CMK (cell line): ENCODE measurements at regions not wholly inside any gene's neighbourhood (a gene's known extent, or its start where the extent isn't known, plus 50 kb on each side); places are given as distances from the start of the nearest gene placed in this dataset.

Source experiments
- DNase-seq: peaks from one replicate; pipeline ENCODE4 v3.0.0-alpha.2; 2010; ENCODE audit warnings: low read depth

DNA sequence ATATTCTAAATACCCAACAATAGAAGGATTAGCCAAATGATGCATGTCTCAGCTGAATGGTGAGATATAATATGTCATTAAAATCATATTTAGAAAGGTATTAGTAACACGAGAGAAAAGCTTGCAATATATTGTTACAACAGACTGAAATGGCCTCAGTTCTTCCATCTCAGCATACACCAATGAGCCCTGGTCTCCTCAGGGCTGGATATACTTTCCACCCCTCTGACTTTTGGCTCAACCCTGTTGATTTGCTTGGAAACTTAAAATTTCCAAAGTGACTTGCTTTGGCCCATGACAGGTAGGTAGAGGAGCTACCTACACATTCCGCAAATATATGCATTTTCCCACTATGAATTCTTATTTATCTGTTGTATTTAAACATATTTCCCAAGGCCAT is 908.1 kb upstream of the TMEM132C start:
- DNase-seq = no peak

DNA sequence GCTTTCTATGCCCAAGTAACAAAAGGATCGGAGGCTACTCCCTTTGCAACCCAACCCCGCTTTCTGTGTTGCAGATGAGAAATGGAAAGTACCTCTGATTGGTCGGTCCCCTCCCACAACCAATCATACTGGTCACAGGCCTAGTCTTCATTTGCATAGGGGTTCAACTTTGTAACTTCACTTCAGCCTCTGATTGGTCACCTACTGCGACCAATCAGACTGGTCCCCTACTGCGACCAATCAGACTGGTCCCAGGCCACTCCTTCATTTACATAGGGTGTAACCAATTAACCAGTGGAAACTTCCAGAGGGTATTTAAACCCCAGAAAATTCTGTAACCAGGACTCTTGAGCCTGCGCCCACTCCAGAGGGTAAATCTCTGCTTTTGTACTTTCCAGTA is 906.4 kb upstream of the TMEM132C start:
- DNase-seq = no peak

GRCh38 chr12:127362121-127362520 is 904.8 kb upstream of the TMEM132C start:
- DNase-seq = no peak

DNA sequence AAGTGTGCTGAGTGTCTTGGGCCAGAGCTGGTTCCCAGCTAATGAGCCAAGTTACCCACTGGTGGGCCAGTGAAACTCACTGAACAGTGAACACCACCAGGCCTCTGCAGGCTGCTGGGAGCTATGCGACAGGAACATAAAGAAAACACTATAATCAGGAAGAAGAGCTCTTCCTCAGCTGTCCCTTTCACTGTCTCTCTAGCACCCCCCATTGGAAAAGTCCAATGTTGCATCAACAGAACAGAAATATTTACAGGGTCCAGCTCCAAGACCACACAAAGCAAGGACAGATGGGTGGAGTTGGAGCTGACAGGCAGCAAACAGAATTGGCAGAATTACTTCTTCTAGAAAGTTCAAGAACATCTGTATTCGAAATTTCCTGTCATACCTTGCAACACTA is 903.6 kb upstream of the TMEM132C start:
- DNase-seq = no peak

DNA sequence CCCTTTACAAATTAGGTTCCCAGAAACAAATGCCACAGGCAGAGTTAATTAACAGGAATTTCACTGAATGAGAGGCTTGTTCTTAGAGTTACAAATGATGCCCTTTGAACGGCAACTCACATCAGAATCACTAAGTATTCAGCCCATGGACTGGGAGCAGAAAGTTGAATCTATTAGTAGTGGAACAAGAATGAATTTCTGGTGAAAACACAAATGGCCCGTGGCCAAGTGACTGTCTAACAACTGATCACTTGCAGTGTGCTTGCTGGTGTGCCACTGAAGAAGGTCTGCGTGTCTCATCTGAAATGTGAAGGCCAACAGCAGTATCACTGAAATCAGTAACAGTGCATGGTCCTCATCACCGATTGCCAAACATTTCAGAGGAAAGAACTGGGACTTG is 893.4 kb upstream of the TMEM132C start:
- no peak for DNase-seq

GRCh38 chr12:127374447-127374846 is 892.5 kb upstream of the TMEM132C start:
- no peak for DNase-seq

- DNase-seq = no peak
Observed at GRCh38 chr12:127381043-127381668, 885.8 kb upstream of the TMEM132C start.

DNA sequence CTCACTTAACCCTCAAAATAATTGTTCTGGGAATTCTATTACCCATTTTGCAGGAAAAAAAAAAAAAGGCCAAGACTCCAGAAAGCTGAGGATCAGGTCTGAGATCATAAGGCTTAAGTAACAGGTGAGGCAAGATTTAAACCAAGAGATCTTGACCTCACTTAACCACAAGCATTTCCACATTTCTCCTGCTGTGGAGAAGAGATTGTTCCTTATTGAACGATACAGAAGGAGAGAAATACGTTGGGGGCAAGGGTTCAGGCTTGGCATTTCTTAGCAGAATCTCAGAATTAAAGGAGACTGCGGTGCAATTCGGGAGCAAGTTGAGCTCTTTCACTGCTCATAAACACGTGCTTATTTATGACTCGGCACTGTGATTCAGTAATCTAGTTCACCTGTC is 885.3 kb upstream of the TMEM132C start:
- DNase-seq = no peak

DNA sequence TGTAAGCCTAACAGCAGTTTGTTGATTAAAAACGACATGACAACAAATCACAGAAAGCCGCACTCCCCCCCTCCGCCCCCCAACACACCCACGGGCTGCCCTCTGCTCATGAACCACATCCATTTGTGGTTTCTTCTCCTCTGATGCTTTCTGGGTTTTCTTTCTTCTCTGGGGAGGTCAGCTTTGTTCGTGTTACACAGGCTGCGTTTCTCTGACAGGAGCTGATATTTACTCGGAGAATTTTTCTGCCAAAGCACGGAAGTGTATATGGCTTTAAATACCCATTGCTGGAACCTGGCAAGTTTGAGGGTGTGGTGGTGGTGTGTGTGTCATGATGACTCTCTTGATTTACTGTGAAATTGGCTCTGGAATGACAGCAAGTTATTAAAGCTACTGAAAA is 883.7 kb upstream of the TMEM132C start:
- no peak for DNase-seq

DNA sequence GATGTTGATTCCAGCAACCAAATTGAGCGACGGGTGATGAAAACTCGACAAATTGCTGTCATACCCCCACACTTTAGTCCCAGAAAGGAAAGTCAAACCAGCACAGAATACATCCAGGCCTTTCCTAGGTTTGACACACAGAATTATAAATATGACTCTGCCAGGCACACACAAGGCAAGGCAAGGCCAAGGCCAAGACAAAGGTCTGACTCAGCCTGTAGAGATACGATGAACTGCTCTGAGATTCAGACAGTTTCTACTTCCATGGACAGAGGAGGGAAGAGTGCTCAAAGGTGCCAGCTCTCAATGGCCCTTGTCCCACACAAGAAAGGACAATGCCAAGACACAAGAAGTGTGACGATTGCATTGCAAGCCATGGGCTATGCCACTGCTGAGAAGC is 880.2 kb upstream of the TMEM132C start:
- DNase-seq = no peak

DNA sequence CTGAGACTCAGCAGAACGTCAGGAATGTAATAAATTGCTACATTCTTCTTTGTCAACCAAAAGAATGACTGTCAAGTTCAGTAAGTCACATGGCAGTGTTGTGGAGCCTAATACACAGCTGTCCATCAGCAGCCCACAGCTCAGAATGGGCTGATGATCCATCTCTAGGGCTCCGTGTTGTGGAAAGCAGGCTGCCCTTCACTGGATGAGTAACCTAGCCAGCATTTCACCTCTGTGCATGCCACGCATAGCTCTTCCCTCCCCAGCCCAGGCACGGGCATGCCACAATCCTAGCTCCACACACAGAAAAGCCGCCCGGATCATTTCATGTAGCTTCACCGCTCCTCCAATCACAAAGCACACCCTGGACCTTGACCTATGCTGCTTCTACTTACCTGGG is 878.0 kb upstream of the TMEM132C start:
- no peak for DNase-seq

GRCh38 chr12:127389923-127390322 is 877.0 kb upstream of the TMEM132C start:
- DNase-seq = no peak

GRCh38 chr12:127393465-127393864 is 873.5 kb upstream of the TMEM132C start:
- no peak for DNase-seq

- DNase-seq = no peak
Observed at GRCh38 chr12:127393896-127394295, 873.1 kb upstream of the TMEM132C start.

GRCh38 chr12:127396734-127397133 is 870.2 kb upstream of the TMEM132C start:
- DNase-seq = no peak

DNA sequence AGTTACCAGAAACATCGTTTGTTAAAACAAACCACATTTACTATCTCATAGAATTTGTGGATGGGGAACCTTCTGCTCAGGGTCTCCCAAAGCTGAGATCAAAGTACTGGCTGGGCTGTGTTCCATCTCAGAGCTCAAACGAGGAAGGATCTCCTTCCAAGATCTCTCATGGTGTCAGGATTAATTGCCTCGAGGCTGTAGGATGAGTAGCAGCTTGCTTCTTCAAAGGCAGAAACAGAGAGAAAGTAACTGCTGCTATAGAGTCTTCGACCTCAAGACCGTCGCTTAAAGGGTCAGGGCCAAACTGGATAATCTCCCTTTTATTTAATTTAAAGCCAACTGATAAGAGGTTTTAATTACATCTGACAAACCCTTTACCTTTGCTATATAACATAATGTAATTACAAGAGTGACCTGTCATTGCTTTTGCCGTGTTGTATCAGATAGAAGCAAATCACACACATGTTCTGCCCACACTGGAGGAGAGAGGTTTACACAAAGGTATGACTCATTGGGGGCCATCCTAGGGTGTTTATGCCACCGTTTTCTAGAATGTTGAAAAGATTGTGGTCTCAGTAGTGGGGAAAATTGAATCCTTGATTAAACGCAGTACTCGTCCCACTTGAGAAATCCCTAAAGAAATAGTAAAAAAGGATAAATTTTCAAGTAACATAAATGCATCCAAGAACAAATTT is 868.8 kb upstream of the TMEM132C start:
- DNase-seq = no peak

DNA sequence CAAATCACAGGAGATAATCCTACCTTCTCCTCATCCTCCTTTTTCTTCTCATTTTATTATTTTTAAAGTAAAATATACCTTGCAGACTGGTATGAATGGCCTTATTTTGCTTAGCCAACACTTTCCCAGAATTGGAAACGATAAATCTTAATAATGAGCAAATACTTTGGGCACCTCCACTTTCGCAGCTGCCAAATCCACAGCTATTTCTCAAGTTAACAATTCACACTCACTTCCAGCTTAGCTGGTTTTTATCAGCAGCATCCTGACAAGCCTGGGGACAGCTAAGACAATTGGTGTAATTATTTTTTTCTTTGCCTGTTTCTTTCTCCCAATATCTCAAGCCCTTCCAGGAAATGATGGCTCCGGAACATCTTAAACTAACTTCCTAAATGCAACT is 867.5 kb upstream of the TMEM132C start:
- DNase-seq = no peak

GRCh38 chr12:127400221-127400620 is 866.7 kb upstream of the TMEM132C start:
- DNase-seq = no peak

DNA sequence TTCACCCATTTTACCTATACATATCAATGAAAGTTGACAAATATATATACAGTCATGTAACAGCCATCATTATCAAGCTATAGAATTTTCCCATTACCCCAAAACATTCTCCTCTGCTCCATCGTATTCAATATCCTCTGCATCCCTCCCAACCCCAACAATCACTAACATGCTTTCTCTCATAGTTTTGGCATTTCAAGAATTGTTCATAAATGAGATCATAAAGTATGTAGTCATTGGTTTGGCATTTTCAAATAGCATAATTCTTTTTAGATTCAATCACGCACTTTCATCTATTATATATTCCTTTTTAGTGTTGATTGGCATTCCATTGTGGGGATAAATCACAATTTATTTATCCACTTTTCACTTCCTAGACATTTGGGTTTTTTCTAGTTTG is 866.0 kb upstream of the TMEM132C start:
- no peak for DNase-seq

DNA sequence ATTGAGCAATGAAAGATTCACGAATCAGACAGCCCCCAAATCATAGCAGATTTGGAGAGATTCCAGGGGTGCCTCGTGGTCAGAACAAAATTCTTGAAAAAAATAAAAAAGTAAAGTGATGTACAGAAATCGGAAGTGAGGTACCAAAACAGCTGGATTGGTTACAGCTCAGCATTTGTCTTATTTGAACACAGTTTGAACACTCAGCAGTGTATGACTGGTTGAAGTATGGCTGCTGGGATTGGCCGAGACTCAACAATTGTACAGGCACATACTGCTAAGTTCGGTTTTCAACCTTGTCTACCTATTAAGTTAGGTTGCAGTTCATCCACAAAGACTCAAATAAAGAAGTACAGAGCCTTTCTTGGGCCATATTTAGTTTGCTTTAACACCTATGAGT is 865.4 kb upstream of the TMEM132C start:
- no peak for DNase-seq

DNA sequence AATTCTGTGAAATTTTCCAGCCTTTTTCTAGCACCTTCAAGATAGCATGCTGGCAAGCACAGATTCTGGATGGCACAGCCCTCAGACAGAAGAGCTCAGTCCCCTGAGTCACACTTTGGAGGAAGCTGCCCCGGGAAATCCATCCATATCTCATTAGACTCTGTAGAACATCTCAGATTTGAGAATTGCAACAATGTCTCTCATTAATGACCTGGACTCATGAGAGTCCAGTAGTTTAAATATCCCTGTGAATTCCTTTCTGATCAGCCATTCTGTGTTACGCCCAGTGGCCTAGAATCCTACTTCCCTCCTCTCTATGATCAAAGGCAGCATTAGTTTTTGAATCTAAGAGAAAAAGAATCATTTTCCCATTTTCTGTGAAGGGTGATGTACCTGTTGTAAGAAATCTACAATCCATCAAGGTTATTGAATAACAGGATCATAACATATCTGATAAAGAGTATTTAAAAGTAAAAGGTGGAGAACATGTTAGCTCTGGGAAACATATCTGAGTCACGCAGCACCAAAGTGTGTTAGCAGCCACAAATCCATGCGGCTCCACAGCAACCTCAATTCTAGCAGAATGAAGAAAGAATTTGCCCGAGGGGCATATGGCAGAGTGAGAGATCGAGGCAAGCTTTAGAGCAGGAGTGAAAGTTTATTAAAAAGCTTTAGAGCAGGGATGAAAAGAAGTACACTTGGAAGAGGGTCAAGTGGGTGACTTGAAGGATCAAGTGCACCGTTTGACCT is 855.6 kb upstream of the TMEM132C start:
- DNase-seq = no peak

DNA sequence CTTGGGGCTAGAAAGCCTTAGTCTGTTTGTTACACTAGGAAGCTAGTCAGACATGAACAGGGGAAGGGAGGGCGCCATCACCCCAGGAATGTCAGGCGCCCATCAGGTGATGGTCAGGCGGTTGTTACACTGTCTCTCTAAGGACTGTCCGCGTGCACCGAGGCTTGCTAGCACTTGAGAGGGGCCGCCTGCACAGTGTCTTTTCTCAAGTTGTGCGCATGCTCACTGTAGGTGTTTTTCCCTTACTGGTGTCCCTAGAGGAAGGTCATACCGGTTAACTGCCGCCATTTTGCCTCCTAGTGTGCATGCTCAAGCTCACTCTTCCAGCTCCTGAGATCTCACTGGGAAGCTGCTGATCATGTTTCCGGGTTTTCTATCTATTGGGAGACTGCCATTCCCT is 855.0 kb upstream of the TMEM132C start:
- no peak for DNase-seq

DNA sequence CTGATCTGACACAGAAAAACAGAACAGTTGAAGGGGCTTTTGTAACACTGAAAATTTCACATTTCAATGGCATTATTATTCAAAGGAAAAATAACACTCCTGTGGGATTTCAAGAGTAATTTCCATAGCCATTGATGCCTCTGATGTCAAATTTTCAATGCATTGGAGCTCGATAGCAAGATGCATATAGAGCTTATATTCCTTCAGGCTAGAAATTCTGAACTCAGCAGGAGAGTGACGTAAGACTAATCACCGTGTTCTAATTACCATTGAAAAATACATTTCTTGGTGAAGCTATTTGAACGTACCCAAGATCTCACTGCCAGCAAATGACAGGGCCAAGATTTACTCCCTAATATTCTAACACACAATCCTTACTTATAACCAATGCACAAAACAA is 854.1 kb upstream of the TMEM132C start:
- no peak for DNase-seq
